Duodenal mucosa (tissue), 2 donors: ENCODE measurements at regions not wholly inside any gene's neighbourhood (a gene's known extent, or its start where the extent isn't known, plus 50 kb on each side); places are given as distances from the start of the nearest gene placed in this dataset.

ENCODE experiments used
- H3K27ac ChIP-seq: one replicate; pipeline ENCODE4 v1.7.0; 2013; ENCODE audit warnings: low read depth, low read length
- H3K27me3 ChIP-seq, 2 donors: one replicate each; pipeline ENCODE4 v1.7.0; 2013; ENCODE audit warnings: low read length in 2 of 2, control low read depth in 1 of 2; ENCODE audit not compliant: insufficient read depth in 2 of 2, control insufficient read depth in 1 of 2
- H3K36me3 ChIP-seq, 2 donors: one replicate each; pipeline ENCODE4 v1.7.0; 2013; ENCODE audit warnings: low read length in 2 of 2, control low read depth in 1 of 2; ENCODE audit not compliant: insufficient read depth in 2 of 2, control insufficient read depth in 1 of 2
- H3K4me1 ChIP-seq, 2 donors: one replicate each; pipeline ENCODE4 v1.7.0; 2013; ENCODE audit warnings: low read length in 2 of 2, control low read depth in 1 of 2; ENCODE audit not compliant: insufficient read depth in 2 of 2, control insufficient read depth in 1 of 2
- H3K4me3 ChIP-seq, 2 donors: one replicate each; pipeline ENCODE4 v1.7.0; 2013; ENCODE audit warnings: low read length in 2 of 2, low read depth in 1 of 2
- H3K9ac ChIP-seq, 2 donors: one replicate each; pipeline ENCODE4 v1.7.0; 2013; ENCODE audit warnings: low read length in 2 of 2, low read depth in 1 of 2
- H3K9me3 ChIP-seq, 2 donors: one replicate each; pipeline ENCODE4 v1.7.0; 2013; ENCODE audit warnings: low read length in 2 of 2, control low read depth in 1 of 2; ENCODE audit not compliant: control insufficient read depth in 1 of 2

DNA sequence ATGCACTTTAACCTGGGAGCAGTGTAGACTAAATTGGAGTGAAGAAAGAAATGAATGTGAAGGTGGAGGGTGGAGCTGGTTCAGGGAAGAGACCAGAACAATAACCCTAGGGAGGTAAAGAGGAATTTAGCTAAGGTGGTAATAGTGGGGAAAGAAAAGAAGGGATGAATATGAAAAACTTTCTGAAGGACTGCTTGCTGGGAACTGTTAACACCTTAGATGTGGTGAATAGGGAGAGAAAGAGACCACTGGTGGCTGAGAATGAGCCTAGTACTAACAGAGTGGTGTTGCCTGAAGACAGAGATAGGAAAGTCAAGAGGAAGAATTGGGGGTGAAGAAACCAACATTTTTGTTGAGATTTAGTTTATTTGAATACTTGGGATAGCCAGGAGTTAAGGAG, 78.4 kb upstream of the HS3ST5 start:
- Histone ChIP-seq H3K4me3 (no peak overlapping the region), H3K9ac (no peak overlapping the region), H3K27ac (no peak overlapping the region), H3K4me1 (no peaks in the 10 kb centered on the region), H3K36me3 (no peaks in the 10 kb centered on the region), H3K9me3 (no peaks in the 10 kb centered on the region), H3K27me3 (no peaks in the 10 kb centered on the region)

DNA sequence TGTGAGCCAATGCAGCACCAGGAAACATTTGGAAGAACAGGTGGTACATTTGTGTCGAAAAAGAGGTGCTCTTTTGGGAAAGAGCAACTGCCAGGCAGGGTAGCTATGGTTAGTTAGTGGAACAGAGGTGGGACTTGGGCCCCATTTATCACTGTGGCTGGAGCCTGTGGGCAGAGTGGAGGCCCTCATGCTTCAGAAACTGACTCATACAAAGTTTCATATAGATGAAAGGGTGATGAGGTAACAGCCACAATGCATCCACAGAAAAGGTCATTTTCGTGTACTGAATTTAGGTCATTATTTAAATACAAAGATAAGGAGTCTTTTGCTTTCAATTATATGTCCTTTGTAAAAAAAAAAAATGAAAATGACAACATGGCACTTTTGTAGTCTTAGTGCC, 76.4 kb upstream of the HS3ST5 start:
- Histone ChIP-seq H3K27me3 (no peaks in the 10 kb centered on the region), H3K36me3 (no peaks in the 10 kb centered on the region), H3K9ac (no peak overlapping the region), H3K4me3 (no peak overlapping the region), H3K9me3 (no peaks in the 10 kb centered on the region), H3K4me1 (no peaks in the 10 kb centered on the region), H3K27ac (no peak overlapping the region)

DNA sequence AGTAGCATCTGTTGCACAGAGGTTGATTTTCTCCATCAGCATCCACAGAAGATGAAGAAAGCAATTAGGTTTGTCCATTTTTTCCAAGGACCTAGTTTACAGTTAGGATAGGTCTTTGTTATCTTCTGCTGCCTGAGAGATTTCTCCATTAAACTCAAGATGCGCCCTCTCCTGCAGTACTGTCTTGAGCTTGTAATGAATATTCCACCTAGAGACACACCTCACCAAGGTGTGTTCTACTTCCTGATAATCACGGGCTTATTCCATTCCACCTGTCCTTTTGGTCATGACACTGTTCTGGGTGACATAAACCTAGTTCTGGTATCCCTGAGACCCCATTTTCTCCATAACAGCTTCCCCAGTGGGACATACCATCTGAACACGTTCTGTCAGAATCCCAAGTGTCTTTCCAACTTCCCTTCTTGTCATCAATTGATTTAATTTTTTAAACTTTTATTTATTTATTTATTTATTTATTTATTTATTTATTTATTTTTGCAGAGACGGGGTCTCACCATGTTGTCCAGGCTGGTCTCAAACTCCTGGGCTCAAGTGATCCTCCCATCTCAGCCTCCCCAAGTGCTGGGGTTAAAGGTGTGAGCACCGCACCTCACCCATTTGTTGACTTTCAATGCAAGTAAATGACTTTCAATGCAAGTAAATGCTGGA, 75.6 kb upstream of the HS3ST5 start:
- H3K4me1 ChIP-seq = no peaks in the 10 kb centered on the region
- H3K36me3 ChIP-seq = no peaks in the 10 kb centered on the region
- H3K4me3 ChIP-seq = no peak overlapping the region
- H3K9me3 ChIP-seq = no peaks in the 10 kb centered on the region
- H3K9ac ChIP-seq = no peak overlapping the region
- H3K27ac ChIP-seq = no peak overlapping the region
- H3K27me3 ChIP-seq = no peaks in the 10 kb centered on the region

DNA sequence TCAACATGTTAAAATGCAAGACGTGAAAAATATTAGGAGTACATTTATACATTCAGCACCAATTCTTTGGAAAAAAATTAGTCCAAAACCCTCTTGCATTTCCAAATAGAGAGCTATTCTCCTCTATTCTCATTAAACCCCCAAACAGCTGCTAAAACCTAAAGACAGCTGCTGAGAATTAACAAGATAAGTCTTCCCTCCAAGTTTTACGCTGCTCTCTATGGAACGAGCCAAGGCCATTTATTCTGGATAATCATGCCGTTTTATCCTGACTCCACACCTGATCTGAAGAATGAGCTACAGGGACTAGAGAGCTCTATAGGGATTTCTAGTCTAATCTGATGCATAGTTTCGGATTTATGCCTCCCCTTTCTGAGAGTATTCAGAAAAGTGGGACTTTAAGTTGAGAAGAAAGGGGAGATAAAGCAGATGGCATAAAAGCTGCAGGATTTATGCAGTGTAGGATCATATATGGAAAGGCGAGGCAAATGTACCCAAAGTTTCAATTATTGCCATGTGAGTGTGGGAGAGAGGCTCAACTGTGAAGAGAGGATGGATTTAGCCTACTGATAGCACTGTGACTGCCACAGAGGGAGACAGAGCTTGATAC, 64.7 kb upstream of the HS3ST5 start:
- Histone ChIP-seq H3K36me3 (no peaks in the 10 kb centered on the region), H3K4me1 (no peaks in the 10 kb centered on the region)

DNA sequence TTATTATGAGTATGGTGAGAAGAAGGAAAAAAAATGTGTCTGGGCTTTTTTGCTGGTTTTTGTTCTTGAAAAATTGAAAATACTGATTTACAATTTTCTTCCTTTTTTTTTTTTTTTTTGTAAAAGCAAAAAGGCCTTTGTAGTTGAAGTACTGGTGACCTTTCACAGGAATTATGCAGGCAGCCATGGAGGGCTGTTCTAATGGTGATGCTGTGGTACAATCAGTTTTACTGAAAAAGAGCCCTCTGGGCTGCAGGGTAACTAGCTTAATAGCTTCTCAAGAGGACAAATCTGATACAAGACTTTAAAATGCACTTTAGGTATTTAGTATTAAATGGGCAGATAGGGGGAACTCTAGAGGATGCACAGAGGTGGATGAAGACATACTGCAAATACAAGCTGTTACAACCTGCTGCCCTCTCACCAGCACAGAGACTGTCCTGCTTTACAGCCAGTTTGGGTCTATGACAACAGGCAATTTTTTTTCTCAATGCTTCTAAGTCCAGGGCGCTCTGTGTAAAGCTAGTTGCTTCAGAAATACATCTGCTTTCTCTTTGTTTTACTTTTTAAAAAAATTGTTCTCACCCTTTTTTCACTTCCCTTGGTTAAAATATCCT, 61.6 kb upstream of the HS3ST5 start:
- H3K9me3 ChIP-seq = no peaks in the 10 kb centered on the region
- H3K9ac ChIP-seq = no peak overlapping the region
- H3K27ac ChIP-seq = no peak overlapping the region
- H3K27me3 ChIP-seq = no peaks in the 10 kb centered on the region
- H3K36me3 ChIP-seq = no peaks in the 10 kb centered on the region
- H3K4me1 ChIP-seq = no peaks in the 10 kb centered on the region
- H3K4me3 ChIP-seq = no peak overlapping the region

More for the DNA sequence above, 64.7 kb upstream of the HS3ST5 start:
- Histone ChIP-seq H3K27me3 (no peaks in the 10 kb centered on the region), H3K9me3 (no peaks in the 10 kb centered on the region), H3K9ac (no peak overlapping the region), H3K4me3 (no peak overlapping the region), H3K27ac (no peak overlapping the region)

DNA sequence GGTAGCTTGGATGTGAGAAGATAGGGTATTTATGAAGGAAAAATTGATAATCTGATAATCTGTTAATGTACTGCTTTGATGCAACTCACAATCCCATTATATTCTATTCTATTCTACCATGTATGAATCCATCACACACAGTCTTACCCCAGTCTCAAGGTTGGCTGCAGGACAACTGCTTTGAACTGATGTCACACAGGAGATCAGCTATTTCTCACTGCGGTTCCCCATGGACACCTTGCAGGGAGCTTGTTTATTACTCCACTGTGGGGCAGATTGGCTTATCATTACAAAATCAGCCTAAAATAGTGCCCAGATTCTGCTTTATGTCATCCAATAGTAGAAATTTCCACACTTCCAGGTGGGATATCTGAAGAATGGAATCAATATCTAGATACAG, 61.0 kb upstream of the HS3ST5 start:
- no peak overlapping the region for H3K9ac ChIP-seq
- H3K27me3 ChIP-seq = no peaks in the 10 kb centered on the region

DNA sequence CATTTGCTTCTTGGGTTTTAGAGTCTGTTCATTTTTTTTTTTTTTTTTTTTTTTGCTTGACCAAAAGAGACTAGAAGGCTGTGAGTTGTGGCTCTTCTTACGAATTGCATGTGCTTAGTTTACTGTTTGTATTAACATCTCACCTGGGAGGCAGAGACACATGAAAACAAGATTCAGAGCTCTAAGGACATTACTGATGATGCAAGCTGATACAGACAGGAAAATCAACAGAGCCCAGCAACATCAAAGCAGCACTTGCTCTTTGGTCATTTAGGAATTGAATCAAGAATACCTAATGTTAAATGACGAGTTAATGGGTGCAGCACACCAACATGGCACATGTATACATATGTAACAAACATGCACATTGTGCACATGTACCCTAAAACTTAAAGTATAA, 55.7 kb upstream of the HS3ST5 start:
- H3K27me3 ChIP-seq = no peaks in the 10 kb centered on the region
- H3K36me3 ChIP-seq = no peaks in the 10 kb centered on the region
- H3K4me3 ChIP-seq = no peak overlapping the region
- H3K27ac ChIP-seq = no peak overlapping the region
- no peak overlapping the region for H3K9ac ChIP-seq
- no peaks in the 10 kb centered on the region for H3K9me3 ChIP-seq
- H3K4me1 ChIP-seq = no peaks in the 10 kb centered on the region

More for the DNA sequence above, 61.0 kb upstream of the HS3ST5 start:
- no peaks in the 10 kb centered on the region for H3K9me3 ChIP-seq
- no peaks in the 10 kb centered on the region for H3K4me1 ChIP-seq
- no peak overlapping the region for H3K27ac ChIP-seq
- H3K36me3 ChIP-seq = no peaks in the 10 kb centered on the region
- no peak overlapping the region for H3K4me3 ChIP-seq
